ENCODE measurements at regions not wholly inside any gene's neighbourhood (a gene's known extent, or its start where the extent isn't known, plus 50 kb on each side); places are given as distances from the start of the nearest gene placed in this dataset.
A peak's percentile ranks its signal among the peaks of the same experiment; 100 is the strongest.
"Not testable (repeated sequence)": the region's sequence is repeated elsewhere in the genome, so short reads cannot be mapped to it uniquely, and the experiment has no call there.

- peak; percentile 69 for DNase-seq (ENCODE audit: low spot score)
Measured at GRCh38 chr5:106121972-106122605, 1548.6 kb downstream of the EFNA5 start.

GRCh38 chr5:106116682-106117081 is 1554.1 kb downstream of the EFNA5 start:
- no peak for DNase-seq (ENCODE audit: low spot score)

- DNase-seq (ENCODE audit: low spot score), result no peak
Measured at GRCh38 chr5:106113922-106114321, 1556.8 kb downstream of the EFNA5 start.

GRCh38 chr5:106106384-106106783 is 1564.4 kb downstream of the EFNA5 start:
- no peak for DNase-seq (ENCODE audit: low spot score)

- DNase-seq (ENCODE audit: low spot score), result no peak
Measured at GRCh38 chr5:106097340-106097739, 1573.4 kb downstream of the EFNA5 start.

GRCh38 chr5:106094839-106095238 is 1575.9 kb downstream of the EFNA5 start:
- DNase-seq (ENCODE audit: low spot score), result no peak

GRCh38 chr5:106094204-106094607 is 1576.5 kb downstream of the EFNA5 start:
- DNase-seq (ENCODE audit: low spot score), result no peak

- DNase-seq (ENCODE audit: low spot score), result no peak
Measured at GRCh38 chr5:106093134-106093533, 1577.6 kb downstream of the EFNA5 start.

- DNase-seq (ENCODE audit: low spot score), result no peak
Measured at GRCh38 chr5:106092455-106092854, 1578.3 kb downstream of the EFNA5 start.

- DNase-seq (ENCODE audit: low spot score), result no peak
Measured at GRCh38 chr5:106089073-106089472, 1581.7 kb downstream of the EFNA5 start.

GRCh38 chr5:106088462-106088861 is 1582.3 kb downstream of the EFNA5 start:
- DNase-seq (ENCODE audit: low spot score), result no peak

- no peak for DNase-seq (ENCODE audit: low spot score)
Measured at GRCh38 chr5:106086352-106086751, 1584.4 kb downstream of the EFNA5 start.

GRCh38 chr5:106085556-106085955 is 1585.2 kb downstream of the EFNA5 start:
- no peak for DNase-seq (ENCODE audit: low spot score)

- no peak for DNase-seq (ENCODE audit: low spot score)
Measured at GRCh38 chr5:106085136-106085535, 1585.6 kb downstream of the EFNA5 start.

GRCh38 chr5:106080535-106080934 is 1590.2 kb downstream of the EFNA5 start:
- no peak for DNase-seq (ENCODE audit: low spot score)

GRCh38 chr5:106076655-106077054 is 1594.1 kb downstream of the EFNA5 start:
- DNase-seq (ENCODE audit: low spot score), result no peak

- no peak for DNase-seq (ENCODE audit: low spot score)
Measured at GRCh38 chr5:106072208-106072607, 1598.5 kb downstream of the EFNA5 start.

GRCh38 chr5:106047341-106047740 is 1623.4 kb downstream of the EFNA5 start:
- DNase-seq (ENCODE audit: low spot score), result no peak

GRCh38 chr5:106032069-106032468 is 1638.7 kb downstream of the EFNA5 start:
- DNase-seq (ENCODE audit: low spot score), result not testable (repeated sequence)

GRCh38 chr5:106028314-106028713 is 1642.4 kb downstream of the EFNA5 start:
- no peak for DNase-seq (ENCODE audit: low spot score)

- no peak for DNase-seq (ENCODE audit: low spot score)
Measured at GRCh38 chr5:106020894-106021293, 1649.8 kb downstream of the EFNA5 start.

- DNase-seq (ENCODE audit: low spot score), result no peak
Measured at GRCh38 chr5:106019261-106019660, 1651.5 kb downstream of the EFNA5 start.

- no peak for DNase-seq (ENCODE audit: low spot score)
Measured at GRCh38 chr5:106017243-106017857, 1653.4 kb downstream of the EFNA5 start.

- DNase-seq (ENCODE audit: low spot score), result no peak
Measured at GRCh38 chr5:106014262-106014661, 1656.5 kb downstream of the EFNA5 start.
